Fibroblast of lung (primary cell): ENCODE measurements at regions not wholly inside any gene's neighbourhood (a gene's known extent, or its start where the extent isn't known, plus 50 kb on each side); places are given as distances from the start of the nearest gene placed in this dataset.

Experiments
- DNase-seq, 2 donors: peaks; one replicate each; pipeline versions ENCODE4 v3.0.0 to v3.0.0-alpha.2; 2010; ENCODE audit warnings: low read depth in 2 of 2
- H2AFZ ChIP-seq: 2 replicates; pipeline ENCODE4 v1.5.1; 2012; ENCODE audit warnings: low read length, control low read depth, inconsistent platforms
- H3K27ac ChIP-seq: 2 replicates; pipeline ENCODE4 v1.5.1; 2011; ENCODE audit warnings: low read length, control low read depth; ENCODE audit not compliant: insufficient read depth
- H3K27me3 ChIP-seq: 2 replicates; pipeline ENCODE4 v1.5.1; 2011; ENCODE audit warnings: mild to moderate bottlenecking, low read length; ENCODE audit not compliant: control insufficient read depth, insufficient read depth
- H3K36me3 ChIP-seq: 2 replicates; pipeline ENCODE4 v1.5.1; 2011; ENCODE audit warnings: low read length; ENCODE audit not compliant: control insufficient read depth, insufficient read depth
- H3K4me1 ChIP-seq: 2 replicates; pipeline ENCODE4 v1.5.1; 2011; ENCODE audit warnings: low read length; ENCODE audit not compliant: control insufficient read depth, insufficient read depth; ENCODE audit errors: extremely low read depth
- H3K4me2 ChIP-seq: 2 replicates; pipeline ENCODE4 v1.5.1; 2011; ENCODE audit warnings: low read length, control low read depth; ENCODE audit not compliant: insufficient read depth; ENCODE audit errors: extremely low read depth
- H3K4me3 ChIP-seq, 4 experiments: fragments of 200-600 bp in 1 of 4; sonication (generic) in 1 of 4; replicated peaks in 1 of 4; 2 replicates each; pipeline ENCODE4 v1.5.1; 2011 to 2016; ENCODE audit warnings: low read length in 4 of 4, low read depth in 3 of 4, mild to moderate bottlenecking in 3 of 4, control low read depth in 2 of 4, inconsistent platforms in 1 of 4, mixed read lengths in 1 of 4; ENCODE audit not compliant: insufficient read depth in 1 of 4; ENCODE audit errors: control extremely low read depth in 1 of 4
- H3K79me2 ChIP-seq: 2 replicates; pipeline ENCODE4 v1.5.1; 2012; ENCODE audit warnings: mild to moderate bottlenecking, low read length, inconsistent platforms; ENCODE audit not compliant: control insufficient read depth, insufficient read depth
- H3K9ac ChIP-seq: 2 replicates; pipeline ENCODE4 v1.5.1; 2011; ENCODE audit warnings: mild to moderate bottlenecking, low read length, control low read depth; ENCODE audit not compliant: insufficient read depth
- H3K9me3 ChIP-seq: 2 replicates; pipeline ENCODE4 v1.5.1; 2012; ENCODE audit warnings: low read depth, low read length; ENCODE audit not compliant: control insufficient read depth, insufficient read depth
- H4K20me1 ChIP-seq: 2 replicates; pipeline ENCODE4 v1.5.1; 2011; ENCODE audit warnings: low read length; ENCODE audit not compliant: control insufficient read depth, insufficient read depth; ENCODE audit errors: extremely low read depth
- EZH2 ChIP-seq: IDR thresholded peaks from 2 replicates; pipeline ENCODE4 v1.5.1; 2012; ENCODE audit warnings: low read length, control low read depth, mild to moderate bottlenecking; ENCODE audit errors: missing control alignments
- TF ChIP-seq, protein P1 (sequence below), 2 donors: IDR thresholded peaks in 1 of 2; conservative IDR thresholded peaks in 1 of 2; 1 replicate in 1 of 2; 2 replicates in 1 of 2; pipeline ENCODE4 v1.5.1; 2011 to 2012; ENCODE audit warnings: low read length in 2 of 2, control low read depth in 1 of 2, inconsistent platforms in 1 of 2, low read depth in 1 of 2, mild to moderate bottlenecking in 1 of 2

DNA sequence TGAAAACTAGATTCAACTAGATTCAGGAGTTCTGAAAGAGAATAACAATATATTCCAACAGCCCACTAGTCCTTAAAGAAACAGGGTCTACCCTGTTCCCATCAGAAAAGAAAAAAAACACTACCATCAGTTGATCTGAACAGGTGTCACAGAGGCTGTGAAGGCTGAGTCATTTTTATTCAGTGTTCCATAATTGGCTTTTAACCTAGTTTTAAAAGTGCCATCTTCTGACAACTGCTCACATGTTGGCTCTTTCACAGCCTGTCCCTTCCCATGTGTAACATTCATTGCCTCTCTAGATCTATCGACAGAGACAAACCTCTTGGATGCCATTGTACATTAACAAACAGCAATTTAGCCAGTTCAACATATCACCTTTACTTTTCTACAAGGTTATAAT lies 243.7 kb downstream of the TBX15 start:
- H3K4me1 ChIP-seq: no peaks in the 10 kb centered on the region
- no peaks in the 10 kb centered on the region for H3K79me2 ChIP-seq
- H3K27me3 ChIP-seq: no peaks in the 10 kb centered on the region
- H3K9ac ChIP-seq: no peak overlapping the region
- DNase-seq: no peak
- H3K36me3 ChIP-seq: no peaks in the 10 kb centered on the region
- TF ChIP-seq, protein P1, sequence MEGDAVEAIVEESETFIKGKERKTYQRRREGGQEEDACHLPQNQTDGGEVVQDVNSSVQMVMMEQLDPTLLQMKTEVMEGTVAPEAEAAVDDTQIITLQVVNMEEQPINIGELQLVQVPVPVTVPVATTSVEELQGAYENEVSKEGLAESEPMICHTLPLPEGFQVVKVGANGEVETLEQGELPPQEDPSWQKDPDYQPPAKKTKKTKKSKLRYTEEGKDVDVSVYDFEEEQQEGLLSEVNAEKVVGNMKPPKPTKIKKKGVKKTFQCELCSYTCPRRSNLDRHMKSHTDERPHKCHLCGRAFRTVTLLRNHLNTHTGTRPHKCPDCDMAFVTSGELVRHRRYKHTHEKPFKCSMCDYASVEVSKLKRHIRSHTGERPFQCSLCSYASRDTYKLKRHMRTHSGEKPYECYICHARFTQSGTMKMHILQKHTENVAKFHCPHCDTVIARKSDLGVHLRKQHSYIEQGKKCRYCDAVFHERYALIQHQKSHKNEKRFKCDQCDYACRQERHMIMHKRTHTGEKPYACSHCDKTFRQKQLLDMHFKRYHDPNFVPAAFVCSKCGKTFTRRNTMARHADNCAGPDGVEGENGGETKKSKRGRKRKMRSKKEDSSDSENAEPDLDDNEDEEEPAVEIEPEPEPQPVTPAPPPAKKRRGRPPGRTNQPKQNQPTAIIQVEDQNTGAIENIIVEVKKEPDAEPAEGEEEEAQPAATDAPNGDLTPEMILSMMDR (conservative IDR thresholded peaks at IDR 0.05 in 1 of 2, IDR thresholded peaks at IDR 0.05 in 1 of 2; ENCODE audit: low read depth in 1 of 2, low read length in 2 of 2): no peak
- no peak for TF ChIP-seq EZH2
- H2AFZ ChIP-seq: no peak overlapping the region
- no peak overlapping the region for H3K4me2 ChIP-seq
- H4K20me1 ChIP-seq: no peaks in the 10 kb centered on the region
- H3K9me3 ChIP-seq: no peaks in the 10 kb centered on the region
- H3K27ac ChIP-seq: no peak overlapping the region
- H3K4me3 ChIP-seq: no peak overlapping the region

DNA sequence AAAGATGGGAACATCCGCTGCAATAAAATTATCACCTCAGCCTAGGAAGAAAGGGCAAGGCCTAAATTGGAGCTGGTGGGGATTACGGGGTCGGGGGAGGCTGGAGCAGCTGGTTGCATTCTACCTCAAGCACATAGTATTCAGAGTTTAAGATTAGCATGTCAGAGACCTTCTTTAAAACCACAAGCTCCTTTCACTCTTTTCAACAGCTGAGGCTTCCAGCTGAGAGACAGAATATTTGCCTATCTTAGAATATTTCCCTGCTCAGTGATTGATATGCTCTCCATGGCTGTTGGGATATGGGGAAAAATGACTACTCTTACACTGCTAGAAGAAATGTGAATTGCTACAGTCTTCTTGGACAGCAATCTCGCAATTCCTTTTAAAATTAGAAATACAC lies 248.6 kb downstream of the TBX15 start:
- Histone ChIP-seq H3K79me2 (no peaks in the 10 kb centered on the region), H3K27me3 (no peaks in the 10 kb centered on the region)
- DNase-seq: no peak

DNA sequence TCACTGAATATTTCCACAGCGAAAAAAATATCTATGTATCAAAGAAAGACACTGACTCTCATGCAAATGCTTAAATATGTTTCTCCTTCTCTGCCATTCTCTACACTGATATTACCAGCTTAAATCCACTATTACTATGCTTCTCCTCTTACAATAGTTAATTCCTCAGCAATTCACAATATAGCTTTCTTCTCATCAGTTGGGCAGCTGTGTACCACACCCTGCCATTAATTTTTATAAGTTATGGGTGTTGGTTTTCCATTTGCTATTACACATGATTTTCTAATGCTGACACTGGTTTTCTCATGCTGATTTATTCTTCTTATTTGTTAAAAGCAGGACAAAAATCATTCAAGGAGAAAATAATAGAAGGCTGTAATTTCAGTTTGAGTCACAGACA lies 251.8 kb downstream of the TBX15 start:
- H3K27ac ChIP-seq: no peak overlapping the region
- H3K27me3 ChIP-seq: no peaks in the 10 kb centered on the region
- no peak overlapping the region for H3K4me3 ChIP-seq
- no peak overlapping the region for H3K9ac ChIP-seq
- no peak for DNase-seq
- no peak overlapping the region for H3K4me2 ChIP-seq
- H3K4me1 ChIP-seq: no peaks in the 10 kb centered on the region
- TF ChIP-seq, protein P1 (conservative IDR thresholded peaks at IDR 0.05 in 1 of 2, IDR thresholded peaks at IDR 0.05 in 1 of 2; ENCODE audit: low read depth in 1 of 2, low read length in 2 of 2): no peak
- TF ChIP-seq EZH2: no peak
- H3K9me3 ChIP-seq: no peaks in the 10 kb centered on the region
- no peak overlapping the region for H2AFZ ChIP-seq
- H4K20me1 ChIP-seq: no peaks in the 10 kb centered on the region
- H3K36me3 ChIP-seq: no peaks in the 10 kb centered on the region
- H3K79me2 ChIP-seq: no peaks in the 10 kb centered on the region

More for the DNA sequence above, 248.6 kb downstream of the TBX15 start:
- Histone ChIP-seq H4K20me1 (no peaks in the 10 kb centered on the region), H3K4me1 (no peaks in the 10 kb centered on the region), H3K36me3 (no peaks in the 10 kb centered on the region), H3K4me3 (no peak overlapping the region), H3K4me2 (no peak overlapping the region), H2AFZ (no peak overlapping the region), H3K9me3 (no peaks in the 10 kb centered on the region), H3K9ac (no peak overlapping the region), H3K27ac (no peak overlapping the region)
- TF ChIP-seq EZH2: no peak
- TF ChIP-seq, protein P1 (conservative IDR thresholded peaks at IDR 0.05 in 1 of 2, IDR thresholded peaks at IDR 0.05 in 1 of 2; ENCODE audit: low read depth in 1 of 2, low read length in 2 of 2): no peak
